H9 (cell line): ENCODE measurements at regions not wholly inside any gene's neighbourhood (a gene's known extent, or its start where the extent isn't known, plus 50 kb on each side); places are given as distances from the start of the nearest gene placed in this dataset.

ENCODE experiments used
- DNase-seq: peaks from one replicate; pipeline ENCODE4 v3.0.0-alpha.2; 2017
- H2AFZ ChIP-seq: one replicate; pipeline ENCODE4 v1.6.1; 2013; ENCODE audit warnings: mild to moderate bottlenecking, low read length, control low read depth, moderate library complexity
- H2AK5ac ChIP-seq: 2 replicates; pipeline ENCODE4 v1.6.1; 2013; ENCODE audit warnings: low read length, control low read depth, mixed read lengths; ENCODE audit not compliant: insufficient read length
- H2BK120ac ChIP-seq: one replicate; pipeline ENCODE4 v1.6.1; 2013; ENCODE audit warnings: low read depth, mild to moderate bottlenecking, low read length, control low read depth, inconsistent platforms; ENCODE audit not compliant: poor library complexity, severe bottlenecking
- H2BK12ac ChIP-seq: 2 replicates; pipeline ENCODE4 v1.6.1; 2013; ENCODE audit warnings: low read length, control low read depth, mixed read lengths, low read depth; ENCODE audit not compliant: insufficient read length
- H2BK15ac ChIP-seq: 2 replicates; pipeline ENCODE4 v1.6.1; 2013; ENCODE audit warnings: low read depth, low read length, control low read depth
- H2BK20ac ChIP-seq: one replicate; pipeline ENCODE4 v1.6.1; 2013; ENCODE audit warnings: low read depth, mild to moderate bottlenecking, low read length, control low read depth, inconsistent platforms; ENCODE audit not compliant: poor library complexity, severe bottlenecking
- H2BK5ac ChIP-seq: 2 replicates; pipeline ENCODE4 v1.6.1; 2013; ENCODE audit warnings: low read length, control low read depth, mixed read lengths; ENCODE audit not compliant: insufficient read length
- H3K14ac ChIP-seq: 2 replicates; pipeline ENCODE4 v1.6.1; 2013; ENCODE audit warnings: low read length, control low read depth; ENCODE audit not compliant: insufficient read depth
- H3K18ac ChIP-seq: 2 replicates; pipeline ENCODE4 v1.6.1; 2013; ENCODE audit warnings: low read depth, mild to moderate bottlenecking, mixed read lengths, low read length, control low read depth; ENCODE audit not compliant: insufficient read length
- H3K23ac ChIP-seq: 2 replicates; pipeline ENCODE4 v1.6.1; 2013; ENCODE audit warnings: low read length, control low read depth, mixed read lengths, low read depth; ENCODE audit not compliant: insufficient read length
- H3K23me2 ChIP-seq: 2 replicates; pipeline ENCODE4 v1.6.1; 2013; ENCODE audit warnings: low read depth, mild to moderate bottlenecking, mixed read lengths, low read length, control low read depth; ENCODE audit not compliant: insufficient read length, poor library complexity, severe bottlenecking
- H3K27ac ChIP-seq: 2 replicates; pipeline ENCODE4 v1.5.1; 2013; ENCODE audit warnings: low read length, control low read depth, mixed read lengths, low read depth; ENCODE audit not compliant: insufficient read length
- H3K27me3 ChIP-seq: 2 replicates; pipeline ENCODE4 v1.6.1; 2013; ENCODE audit warnings: low read length, control low read depth, inconsistent platforms; ENCODE audit not compliant: insufficient read depth
- H3K4ac ChIP-seq: 2 replicates; pipeline ENCODE4 v1.6.1; 2013; ENCODE audit warnings: low read depth, mild to moderate bottlenecking, control low read depth, inconsistent platforms, low read length, moderate library complexity
- H3K4me1 ChIP-seq: 2 replicates; pipeline ENCODE4 v1.6.1; 2013; ENCODE audit warnings: low read length, control low read depth, inconsistent platforms; ENCODE audit not compliant: insufficient read depth
- H3K4me2 ChIP-seq: 2 replicates; pipeline ENCODE4 v1.6.1; 2013; ENCODE audit warnings: low read length, control low read depth, mixed read lengths; ENCODE audit not compliant: insufficient read length, insufficient read depth
- H3K56ac ChIP-seq: 2 replicates; pipeline ENCODE4 v1.6.1; 2013; ENCODE audit warnings: low read depth, mild to moderate bottlenecking, mixed read lengths, low read length, control low read depth; ENCODE audit not compliant: insufficient read length
- H3K79me1 ChIP-seq: 2 replicates; pipeline ENCODE4 v1.6.1; 2013; ENCODE audit warnings: low read depth, mild to moderate bottlenecking, moderate library complexity, low read length, control low read depth, inconsistent platforms; ENCODE audit not compliant: insufficient read depth, poor library complexity, severe bottlenecking
- H3K79me2 ChIP-seq: 2 replicates; pipeline ENCODE4 v1.6.1; 2013; ENCODE audit warnings: low read length, control low read depth, inconsistent platforms; ENCODE audit not compliant: insufficient read depth
- H3K9ac ChIP-seq: 2 replicates; pipeline ENCODE4 v1.6.1; 2013; ENCODE audit warnings: low read length, control low read depth, mixed read lengths; ENCODE audit not compliant: insufficient read length; ENCODE audit errors: extremely low read depth
- H3K9me3 ChIP-seq: one replicate; pipeline ENCODE4 v1.6.1; 2013; ENCODE audit warnings: low read depth, low read length, inconsistent platforms; ENCODE audit not compliant: control insufficient read depth
- H3T11ph ChIP-seq: one replicate; pipeline ENCODE4 v1.6.1; 2013; ENCODE audit warnings: mild to moderate bottlenecking, low read length, control low read depth, inconsistent platforms
- H4K20me1 ChIP-seq: one replicate; pipeline ENCODE4 v1.6.1; 2013; ENCODE audit not compliant: control insufficient read depth, insufficient read length, insufficient read depth
- H4K5ac ChIP-seq: 2 replicates; pipeline ENCODE4 v1.6.1; 2013; ENCODE audit warnings: low read depth, mild to moderate bottlenecking, mixed read lengths, low read length, control low read depth; ENCODE audit not compliant: insufficient read length
- H4K8ac ChIP-seq: replicated peaks from 2 replicates; pipeline ENCODE4 v1.6.1; 2013; ENCODE audit warnings: low read length, control low read depth, mixed read lengths, low read depth; ENCODE audit not compliant: insufficient read length
- H4K91ac ChIP-seq: 2 replicates; pipeline ENCODE4 v1.6.1; 2013; ENCODE audit warnings: low read depth, mild to moderate bottlenecking, moderate library complexity, mixed read lengths, low read length, control low read depth; ENCODE audit not compliant: insufficient read length
- H3K27ac Mint-ChIP-seq, 3 experiments: 2 replicates in 2 of 3; 3 replicates in 1 of 3; pipeline ENCODE4 v1.8.0; 2020 to 2021; ENCODE audit warnings: mixed read lengths in 3 of 3, mild to moderate bottlenecking in 1 of 3, moderate library complexity in 1 of 3
- H3K27me3 Mint-ChIP-seq: 2 replicates; pipeline ENCODE4 v1.8.0; 2021; ENCODE audit warnings: low read depth, mild to moderate bottlenecking, moderate library complexity, mixed read lengths
- H3K36me3 Mint-ChIP-seq, 3 experiments: 2 replicates in 2 of 3; 3 replicates in 1 of 3; pipeline ENCODE4 v1.8.0; 2020 to 2021; ENCODE audit warnings: low read depth in 3 of 3, mixed read lengths in 3 of 3; ENCODE audit not compliant: insufficient read depth in 1 of 3
- H3K4me1 Mint-ChIP-seq, 2 experiments: 2 replicates each; pipeline ENCODE4 v1.8.0; 2020; ENCODE audit warnings: mixed read lengths in 2 of 2
- H3K4me3 Mint-ChIP-seq, 2 experiments: 2 replicates in 1 of 2; 3 replicates in 1 of 2; pipeline ENCODE4 v1.8.0; 2020 to 2021; ENCODE audit warnings: mild to moderate bottlenecking in 2 of 2, mixed read lengths in 2 of 2, moderate library complexity in 1 of 2
- H3K9me3 Mint-ChIP-seq, 2 experiments: 2 replicates in 1 of 2; 3 replicates in 1 of 2; pipeline ENCODE4 v1.8.0; 2020; ENCODE audit warnings: mild to moderate bottlenecking in 2 of 2, mixed read lengths in 2 of 2, moderate library complexity in 1 of 2
- WGBS: extraction: QIAGEN DNeasy Blood & Tissue Kit; methylation state at CpG from one replicate; pipeline ENCODE4 v1.1.7; 2013; ENCODE audit warnings: missing lambda C conversion rate, low lambda C conversion rate, mixed read lengths; ENCODE audit not compliant: insufficient read length; ENCODE audit errors: extremely low coverage; 5-methylcytosine and 5-hydroxymethylcytosine counted together
- TF ChIP-seq, protein P1 (sequence below): fragments of 200-600 bp; sonication (generic); conservative IDR thresholded peaks from 3 replicates; pipeline ENCODE4 v1.8.0; 2021; ENCODE audit warnings: antibody characterized with exemption, mild to moderate bottlenecking

DNA sequence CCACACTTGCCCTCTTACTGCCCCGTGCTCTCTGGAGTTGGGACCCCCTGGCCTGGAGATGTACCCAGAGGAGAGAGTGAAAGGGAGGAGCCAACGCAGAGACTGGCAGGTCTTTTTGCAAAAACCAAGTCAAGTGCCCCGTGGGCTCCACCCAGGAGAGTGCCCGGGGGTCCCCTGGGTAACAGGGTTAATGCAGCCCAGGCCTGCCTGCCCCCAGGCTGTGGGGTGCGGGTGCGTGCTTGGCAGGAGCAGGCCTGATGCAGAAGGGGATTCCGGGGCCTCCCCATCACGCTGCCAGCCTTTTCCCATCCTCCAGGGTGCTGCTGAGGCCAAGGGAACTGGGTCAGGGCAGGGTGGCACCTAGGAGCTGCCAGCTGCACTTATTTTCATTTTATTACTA is 184.4 kb downstream of the ERMARD start:
- H3K9me3 Mint-ChIP-seq: no peaks in the 10 kb centered on the region
- H2BK5ac ChIP-seq: no peak overlapping the region
- no peak overlapping the region for H3K23ac ChIP-seq
- H3K27me3 Mint-ChIP-seq: peaks cover 64% of the 10 kb centered on the region
- H2BK20ac ChIP-seq: no peak overlapping the region
- H3K4me2 ChIP-seq: no peak overlapping the region
- H2BK120ac ChIP-seq: no peak overlapping the region
- H2BK12ac ChIP-seq: no peak overlapping the region
- H2AK5ac ChIP-seq: no peak overlapping the region
- H4K5ac ChIP-seq: no peak overlapping the region
- no peak overlapping the region for H3T11ph ChIP-seq
- WGBS: no CpG with 5 or more reads among the region's 8 CpGs
- no peak overlapping the region for H2AFZ ChIP-seq
- TF ChIP-seq, protein P1, sequence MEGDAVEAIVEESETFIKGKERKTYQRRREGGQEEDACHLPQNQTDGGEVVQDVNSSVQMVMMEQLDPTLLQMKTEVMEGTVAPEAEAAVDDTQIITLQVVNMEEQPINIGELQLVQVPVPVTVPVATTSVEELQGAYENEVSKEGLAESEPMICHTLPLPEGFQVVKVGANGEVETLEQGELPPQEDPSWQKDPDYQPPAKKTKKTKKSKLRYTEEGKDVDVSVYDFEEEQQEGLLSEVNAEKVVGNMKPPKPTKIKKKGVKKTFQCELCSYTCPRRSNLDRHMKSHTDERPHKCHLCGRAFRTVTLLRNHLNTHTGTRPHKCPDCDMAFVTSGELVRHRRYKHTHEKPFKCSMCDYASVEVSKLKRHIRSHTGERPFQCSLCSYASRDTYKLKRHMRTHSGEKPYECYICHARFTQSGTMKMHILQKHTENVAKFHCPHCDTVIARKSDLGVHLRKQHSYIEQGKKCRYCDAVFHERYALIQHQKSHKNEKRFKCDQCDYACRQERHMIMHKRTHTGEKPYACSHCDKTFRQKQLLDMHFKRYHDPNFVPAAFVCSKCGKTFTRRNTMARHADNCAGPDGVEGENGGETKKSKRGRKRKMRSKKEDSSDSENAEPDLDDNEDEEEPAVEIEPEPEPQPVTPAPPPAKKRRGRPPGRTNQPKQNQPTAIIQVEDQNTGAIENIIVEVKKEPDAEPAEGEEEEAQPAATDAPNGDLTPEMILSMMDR: no peak
- no peak overlapping the region for H4K8ac ChIP-seq
- H3K23me2 ChIP-seq: no peaks in the 10 kb centered on the region
- H3K56ac ChIP-seq: no peak overlapping the region
- H3K79me2 ChIP-seq: no peaks in the 10 kb centered on the region
- no peaks in the 10 kb centered on the region; a peak in 1 of 7 replicates for H3K36me3 Mint-ChIP-seq
- no peaks in the 10 kb centered on the region for H3K4me1 ChIP-seq
- H2BK15ac ChIP-seq: no peak overlapping the region
- H3K14ac ChIP-seq: no peak overlapping the region
- H3K18ac ChIP-seq: no peak overlapping the region
- H3K27ac ChIP-seq: no peak overlapping the region
- peaks cover 17 to 42% of the 10 kb centered on the region in 2 experiments for H3K4me1 Mint-ChIP-seq
- H3K27ac Mint-ChIP-seq: no peak overlapping the region
- DNase-seq: no peak
- H3K9ac ChIP-seq: no peak overlapping the region
- no peak overlapping the region for H3K4me3 Mint-ChIP-seq
- no peak overlapping the region for H4K91ac ChIP-seq
- H3K27me3 ChIP-seq: no peaks in the 10 kb centered on the region; the same call in 1 of the 2 replicates
- H3K9me3 ChIP-seq: no peaks in the 10 kb centered on the region
- H3K79me1 ChIP-seq: no peaks in the 10 kb centered on the region
- no peak overlapping the region for H3K4ac ChIP-seq
- no peaks in the 10 kb centered on the region for H4K20me1 ChIP-seq
